HuH-7.5 (cell line): ENCODE measurements at regions not wholly inside any gene's neighbourhood (a gene's known extent, or its start where the extent isn't known, plus 50 kb on each side); places are given as distances from the start of the nearest gene placed in this dataset.

ENCODE experiments used
- DNase-seq: peaks from one replicate; pipeline ENCODE4 v3.0.0; 2011; ENCODE audit warnings: low spot score

DNA sequence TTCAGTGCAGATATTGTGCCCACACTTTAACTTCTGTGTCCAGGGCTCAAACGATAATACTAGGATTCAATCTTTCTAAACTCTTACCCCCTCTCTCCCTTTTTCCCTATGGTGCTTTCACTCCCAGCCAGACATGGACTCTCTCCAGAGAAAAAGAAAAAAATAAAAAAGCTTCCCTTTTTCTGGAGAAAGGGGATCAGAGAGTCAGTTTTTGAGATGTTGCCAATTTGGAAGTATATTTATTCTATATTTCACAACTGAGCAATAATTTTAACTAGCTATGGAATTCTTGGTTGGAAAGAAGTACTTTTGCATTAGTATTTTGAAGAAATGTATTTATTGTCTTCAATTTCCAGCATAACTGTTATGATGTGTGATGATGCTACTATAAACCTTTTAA lies 72.2 kb upstream of the ZFP64 start:
- no peak for DNase-seq

GRCh38 chr20:52261792-52262191 lies 70.2 kb upstream of the ZFP64 start:
- no peak for DNase-seq

GRCh38 chr20:52259295-52259694 lies 67.7 kb upstream of the ZFP64 start:
- DNase-seq, result no peak

DNA sequence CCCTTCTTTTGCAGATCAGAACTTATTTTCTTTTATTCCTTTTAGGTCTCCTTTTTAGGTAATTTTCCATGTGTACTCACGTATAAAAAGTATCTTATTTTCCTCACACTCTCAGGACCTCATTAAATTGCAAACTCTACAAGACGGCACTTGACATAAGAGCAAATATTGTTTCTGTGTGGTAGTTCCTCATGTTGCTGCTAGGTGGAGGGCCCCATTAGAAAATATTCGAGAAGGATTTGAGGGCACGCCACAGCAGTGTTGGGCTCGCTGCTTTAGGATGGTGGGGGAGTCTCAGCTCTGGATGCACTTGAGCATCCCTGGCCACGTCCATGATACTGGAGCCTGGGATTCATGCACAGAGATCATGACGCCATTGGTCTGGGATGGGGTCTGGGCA lies 64.9 kb upstream of the ZFP64 start:
- no peak for DNase-seq

DNA sequence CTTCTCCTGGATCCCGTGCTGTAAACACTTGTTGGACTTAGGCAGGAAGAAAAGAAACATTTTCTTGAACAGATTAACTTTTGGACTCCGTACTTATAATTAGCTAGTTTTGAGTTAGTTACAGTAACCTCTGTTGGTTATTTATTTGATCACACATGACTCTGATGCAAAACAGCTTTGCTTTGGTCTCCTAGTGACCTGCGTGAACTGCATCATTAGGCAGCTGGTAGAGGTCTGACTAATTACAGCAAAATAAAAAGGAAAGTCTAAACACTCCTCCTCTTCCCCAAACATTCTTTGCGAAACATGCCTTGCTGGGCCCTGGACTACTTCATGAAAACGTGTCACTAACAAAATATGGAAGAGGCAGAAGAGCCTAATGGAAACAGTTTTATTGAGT lies 61.1 kb upstream of the ZFP64 start:
- no peak for DNase-seq

DNA sequence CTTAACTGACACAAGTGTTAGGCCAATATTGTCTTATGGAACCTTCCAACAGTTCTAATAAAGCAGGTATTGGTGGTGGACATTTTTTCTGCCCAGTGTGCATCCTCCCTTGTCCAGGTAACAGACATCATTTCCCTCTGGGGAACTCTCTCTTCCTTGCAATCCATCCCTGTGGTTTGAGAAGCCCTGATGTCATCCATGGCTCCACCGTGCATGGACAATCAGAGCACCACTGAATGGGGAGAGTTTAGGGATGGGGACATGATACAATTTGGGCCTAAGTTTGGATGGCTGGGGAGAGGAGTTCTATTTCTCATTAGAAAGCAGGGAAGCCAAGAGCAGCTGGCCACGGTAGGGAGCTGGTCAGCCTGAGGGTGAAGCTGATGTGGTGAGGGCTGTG lies 60.2 kb upstream of the ZFP64 start:
- no peak for DNase-seq

GRCh38 chr20:52251136-52251700 lies 59.6 kb upstream of the ZFP64 start:
- no peak for DNase-seq

- no peak for DNase-seq
Observed at GRCh38 chr20:52247548-52247947, 56.0 kb upstream of the ZFP64 start.

GRCh38 chr20:52246366-52246765 lies 54.8 kb upstream of the ZFP64 start:
- no peak for DNase-seq

- DNase-seq, result no peak
Observed at GRCh38 chr20:52244702-52245101, 53.1 kb upstream of the ZFP64 start.

- no peak for DNase-seq
Observed at GRCh38 chr20:52242237-52243230, 51.0 kb upstream of the ZFP64 start.
